ENCODE measurements at regions not wholly inside any gene's neighbourhood (a gene's known extent, or its start where the extent isn't known, plus 50 kb on each side); places are given as distances from the start of the nearest gene placed in this dataset.

DNA sequence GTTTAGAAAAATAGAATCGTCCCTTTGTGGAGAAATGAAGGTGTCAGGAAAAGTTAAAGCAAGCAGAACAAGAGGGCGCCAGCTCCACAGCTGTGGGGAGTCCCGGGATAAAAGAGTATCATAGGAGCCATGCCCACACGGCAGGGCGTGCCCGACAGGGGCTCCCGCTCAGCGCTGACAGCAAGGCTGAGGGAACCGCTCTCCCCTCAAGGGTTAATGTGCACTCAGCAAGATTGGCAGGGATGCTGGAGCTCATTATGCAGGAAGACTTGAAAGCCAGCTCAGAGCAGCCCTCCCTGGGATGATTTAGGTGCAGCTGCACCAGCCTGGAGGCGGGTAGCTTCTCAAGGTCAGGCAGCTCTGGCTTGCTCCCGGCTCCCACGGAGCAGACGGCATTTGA is 500.2 kb downstream of the EIPR1 start:
- Histone ChIP-seq H3K27ac (no peak overlapping the region), H3K9me3 (no peaks in the 10 kb centered on the region), H3K27me3 (no peaks in the 10 kb centered on the region), H3K36me3 (no peaks in the 10 kb centered on the region), H3K4me3 (no peak overlapping the region), H3K4me1 (no peaks in the 10 kb centered on the region)
- intact Hi-C loops (cut with DNase I): no loop called here
- DNase-seq (ENCODE audit: low spot score in 2 of 2): no peak
- TF ChIP-seq, protein P1, sequence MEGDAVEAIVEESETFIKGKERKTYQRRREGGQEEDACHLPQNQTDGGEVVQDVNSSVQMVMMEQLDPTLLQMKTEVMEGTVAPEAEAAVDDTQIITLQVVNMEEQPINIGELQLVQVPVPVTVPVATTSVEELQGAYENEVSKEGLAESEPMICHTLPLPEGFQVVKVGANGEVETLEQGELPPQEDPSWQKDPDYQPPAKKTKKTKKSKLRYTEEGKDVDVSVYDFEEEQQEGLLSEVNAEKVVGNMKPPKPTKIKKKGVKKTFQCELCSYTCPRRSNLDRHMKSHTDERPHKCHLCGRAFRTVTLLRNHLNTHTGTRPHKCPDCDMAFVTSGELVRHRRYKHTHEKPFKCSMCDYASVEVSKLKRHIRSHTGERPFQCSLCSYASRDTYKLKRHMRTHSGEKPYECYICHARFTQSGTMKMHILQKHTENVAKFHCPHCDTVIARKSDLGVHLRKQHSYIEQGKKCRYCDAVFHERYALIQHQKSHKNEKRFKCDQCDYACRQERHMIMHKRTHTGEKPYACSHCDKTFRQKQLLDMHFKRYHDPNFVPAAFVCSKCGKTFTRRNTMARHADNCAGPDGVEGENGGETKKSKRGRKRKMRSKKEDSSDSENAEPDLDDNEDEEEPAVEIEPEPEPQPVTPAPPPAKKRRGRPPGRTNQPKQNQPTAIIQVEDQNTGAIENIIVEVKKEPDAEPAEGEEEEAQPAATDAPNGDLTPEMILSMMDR (IDR thresholded peaks at IDR 0.05): no peak

DNA sequence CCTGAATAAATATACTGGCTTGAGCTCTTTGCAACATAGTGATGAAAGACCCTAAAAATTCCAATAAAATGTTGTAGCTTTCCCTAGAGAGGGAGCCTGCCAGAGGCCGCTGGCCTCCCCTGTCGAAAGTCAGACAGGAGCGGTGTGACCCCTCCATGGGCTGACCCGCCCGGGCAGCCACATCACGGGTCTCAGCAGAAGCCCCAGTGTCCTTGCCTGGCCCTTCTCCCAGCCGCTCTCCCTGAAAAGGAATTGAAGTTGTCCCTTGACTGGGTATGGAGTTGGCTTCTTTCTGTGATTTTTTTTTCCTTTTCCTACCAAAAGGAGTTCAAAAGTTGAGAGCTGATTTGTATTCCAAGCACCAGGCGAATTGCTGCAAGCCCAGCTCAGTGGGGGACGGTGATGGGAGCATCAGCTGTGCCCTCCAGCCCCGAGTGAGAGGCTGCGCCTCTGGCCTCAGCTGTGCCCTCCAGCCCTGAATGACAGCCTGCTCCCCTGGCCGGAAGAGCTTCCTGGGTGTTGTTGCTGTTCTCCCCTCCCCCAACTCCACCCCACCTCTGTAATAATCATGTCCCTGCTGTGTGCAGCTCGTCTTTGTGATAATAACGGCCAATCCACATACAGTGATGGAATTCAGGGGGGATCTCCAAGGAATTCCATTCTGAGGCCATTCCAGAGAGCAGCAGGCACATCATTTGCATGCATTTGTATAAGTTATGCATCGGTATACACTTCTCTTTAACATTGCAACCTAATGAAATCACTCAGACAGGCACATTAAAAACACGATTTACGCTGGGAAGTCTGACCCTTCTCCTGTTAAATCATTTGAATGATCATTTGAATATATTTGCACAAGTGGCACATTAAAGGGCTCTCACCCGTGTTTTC is 501.0 kb downstream of the EIPR1 start:
- no peak for DNase-seq (ENCODE audit: low spot score in 2 of 2)
- TF ChIP-seq, protein P1 (IDR thresholded peaks at IDR 0.05): no peak
- Histone ChIP-seq H3K4me1 (no peaks in the 10 kb centered on the region), H3K36me3 (no peaks in the 10 kb centered on the region), H3K4me3 (no peak overlapping the region), H3K9me3 (no peaks in the 10 kb centered on the region), H3K27me3 (no peaks in the 10 kb centered on the region), H3K27ac (no peak overlapping the region)
- intact Hi-C loops (cut with DNase I): no loop called here

DNA sequence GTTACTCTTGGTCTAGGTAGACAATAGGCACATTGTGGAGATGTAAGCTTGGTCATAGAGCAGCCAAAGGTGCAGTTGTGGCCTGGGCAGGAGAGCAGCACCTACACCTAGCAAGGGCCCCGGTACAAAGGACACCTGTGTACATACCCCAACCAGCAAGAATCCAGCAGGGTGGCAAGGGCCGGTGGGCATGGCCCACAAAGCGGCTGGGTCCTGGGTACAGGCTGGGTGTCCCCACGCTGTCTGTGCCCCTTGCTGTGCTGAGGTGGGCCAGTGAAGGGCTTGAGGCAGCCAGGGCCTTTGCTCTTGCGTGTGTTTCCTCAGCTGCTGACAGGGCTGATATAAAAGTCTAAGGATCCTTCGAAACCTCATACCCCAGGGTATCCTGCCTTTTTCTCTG is 501.8 kb downstream of the EIPR1 start:
- DNase-seq (ENCODE audit: low spot score in 2 of 2): no peak
- no peaks in the 10 kb centered on the region for H3K9me3 ChIP-seq
- H3K27me3 ChIP-seq: no peaks in the 10 kb centered on the region
- no peak overlapping the region for H3K4me3 ChIP-seq
- TF ChIP-seq, protein P1 (IDR thresholded peaks at IDR 0.05): no peak
- intact Hi-C loops (cut with DNase I): no loop called here
- no peaks in the 10 kb centered on the region for H3K4me1 ChIP-seq
- no peak overlapping the region for H3K27ac ChIP-seq
- H3K36me3 ChIP-seq: no peaks in the 10 kb centered on the region

DNA sequence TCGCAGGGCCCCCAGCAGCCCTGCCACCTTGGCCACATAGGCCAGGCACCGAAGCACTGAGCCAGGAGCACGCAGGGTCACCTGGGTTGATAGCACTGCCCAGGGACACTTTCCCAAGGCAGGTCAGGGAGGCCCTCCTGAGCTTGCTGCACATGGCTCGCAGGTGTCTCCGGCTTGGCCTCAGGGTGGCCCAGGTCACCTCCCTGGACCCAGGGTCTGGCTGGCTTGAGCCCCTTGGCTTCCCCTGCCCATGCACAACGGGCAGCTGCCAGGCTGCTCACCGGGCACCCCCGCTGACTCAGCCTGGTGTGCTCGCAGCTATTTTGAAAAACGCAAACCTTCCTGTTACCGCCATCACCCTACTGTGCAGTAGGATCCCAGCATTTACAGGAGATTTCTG is 502.3 kb downstream of the EIPR1 start:
- DNase-seq (ENCODE audit: low spot score in 2 of 2): no peak
- TF ChIP-seq, protein P1 (IDR thresholded peaks at IDR 0.05): no peak
- Histone ChIP-seq H3K27ac (no peak overlapping the region), H3K4me1 (no peaks in the 10 kb centered on the region), H3K9me3 (no peaks in the 10 kb centered on the region), H3K27me3 (no peaks in the 10 kb centered on the region), H3K4me3 (no peak overlapping the region), H3K36me3 (no peaks in the 10 kb centered on the region)
- intact Hi-C loops (cut with DNase I): no loop called here

DNA sequence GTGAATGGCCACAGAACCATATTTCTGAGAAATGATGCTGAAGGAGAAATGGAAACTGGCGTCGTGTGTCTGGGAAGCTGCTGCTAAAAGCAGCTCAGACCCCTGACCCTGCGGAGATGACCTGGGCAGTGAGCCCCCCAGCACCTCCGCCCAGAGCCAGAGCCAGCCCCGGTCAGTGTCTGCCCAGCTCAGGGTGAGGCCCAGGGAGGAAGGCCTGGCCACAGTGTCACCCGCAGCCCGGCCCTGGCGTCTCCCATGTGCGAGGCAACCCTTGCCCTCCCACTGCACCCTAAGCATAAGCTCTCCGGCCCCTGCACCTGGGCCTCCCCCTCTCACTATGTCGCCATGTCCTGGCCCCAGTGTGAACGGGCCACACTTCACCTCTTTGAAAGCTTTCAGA is 502.8 kb downstream of the EIPR1 start:
- H3K27me3 ChIP-seq: no peaks in the 10 kb centered on the region
- intact Hi-C loops (cut with DNase I): no loop called here
- H3K27ac ChIP-seq: no peak overlapping the region
- DNase-seq (ENCODE audit: low spot score in 2 of 2): no peak
- H3K9me3 ChIP-seq: no peaks in the 10 kb centered on the region
- no peaks in the 10 kb centered on the region for H3K36me3 ChIP-seq
- TF ChIP-seq, protein P1 (IDR thresholded peaks at IDR 0.05): no peak
- no peak overlapping the region for H3K4me3 ChIP-seq
- H3K4me1 ChIP-seq: no peaks in the 10 kb centered on the region
